HG03378 (cell line): ENCODE measurements at regions not wholly inside any gene's neighbourhood (a gene's known extent, or its start where the extent isn't known, plus 50 kb on each side); places are given as distances from the start of the nearest gene placed in this dataset.
A peak's percentile ranks its signal among the peaks of the same experiment; 100 is the strongest.

Source experiments
- ATAC-seq: cut with Tn5 transposase; IDR thresholded peaks from one replicate; pipeline ENCODE4 v1.9.1; 2021; ENCODE audit warnings: mild to moderate bottlenecking, moderate library complexity; ENCODE audit not compliant: unreplicated experiment

DNA sequence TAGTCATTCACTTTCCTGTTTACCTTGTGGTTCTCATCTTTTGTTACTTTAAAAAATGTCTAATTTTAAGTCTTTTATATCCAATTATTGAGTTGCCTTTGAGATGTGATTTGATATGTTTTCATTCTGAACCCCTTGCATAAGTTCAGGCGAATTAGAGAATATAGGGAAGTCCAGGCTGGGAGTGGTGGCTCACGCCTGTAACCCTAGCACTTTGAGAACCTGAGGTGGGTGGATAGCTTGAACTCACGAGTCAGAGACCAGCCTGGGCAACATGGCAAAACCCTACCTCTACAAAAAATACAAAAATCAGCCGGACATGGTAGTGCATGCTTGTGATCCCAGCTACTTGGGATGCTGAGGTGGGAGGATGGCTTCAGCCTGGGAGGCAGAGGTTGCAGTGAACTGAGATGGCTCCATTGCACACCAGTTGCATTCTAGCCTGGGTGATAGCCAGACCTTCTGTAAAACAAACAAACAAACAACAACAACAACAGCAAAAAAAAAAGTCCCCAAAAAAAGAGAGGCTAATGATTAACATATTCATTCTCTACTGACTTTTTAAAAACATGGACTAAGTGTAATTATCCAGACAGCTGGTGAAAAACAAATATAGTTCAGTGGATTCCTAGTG is 451.1 kb upstream of the RGS6 start:
- no peak for ATAC-seq

GRCh38 chr14:71482671-71483070 is 449.6 kb upstream of the RGS6 start:
- no peak for ATAC-seq

DNA sequence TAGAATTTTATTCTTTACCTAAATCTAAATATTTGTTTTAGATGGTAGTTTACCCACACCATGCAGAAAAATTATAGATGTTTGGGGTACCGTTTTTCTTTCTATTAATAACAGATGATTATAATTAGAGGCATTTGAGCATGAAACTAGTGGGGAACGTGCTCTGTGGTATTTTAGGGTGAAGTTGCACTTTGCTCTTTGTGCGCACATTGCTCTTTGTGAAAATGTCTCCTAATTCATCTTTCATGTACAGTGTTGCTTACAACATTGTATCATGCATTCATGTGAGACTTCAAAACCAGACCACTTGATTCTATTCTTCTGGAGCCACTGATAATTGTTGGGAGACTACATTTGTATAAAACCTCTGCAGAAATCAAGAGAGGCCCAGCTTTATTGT is 449.1 kb upstream of the RGS6 start:
- ATAC-seq, result no peak

GRCh38 chr14:71485833-71486232 is 446.4 kb upstream of the RGS6 start:
- ATAC-seq, result no peak

DNA sequence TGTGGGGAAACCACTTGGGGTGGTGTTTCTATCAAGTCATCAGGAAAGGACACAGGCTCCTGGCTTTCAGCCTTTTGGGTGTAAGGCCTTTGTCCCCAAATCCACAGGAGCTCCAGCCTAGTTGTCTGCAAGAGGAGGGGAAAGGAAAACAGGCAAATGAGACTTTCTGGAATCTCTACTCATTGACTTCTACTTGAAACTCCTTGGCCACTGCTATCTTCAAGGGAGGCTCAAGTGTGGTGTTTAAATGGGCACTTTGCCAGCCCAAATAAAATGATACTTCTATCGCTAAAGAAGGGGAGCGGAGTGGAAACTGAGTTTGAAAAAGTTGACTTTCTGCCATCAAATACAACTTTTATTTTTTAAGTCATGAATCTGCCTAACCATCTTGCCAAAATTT is 445.9 kb upstream of the RGS6 start:
- ATAC-seq, result no peak

DNA sequence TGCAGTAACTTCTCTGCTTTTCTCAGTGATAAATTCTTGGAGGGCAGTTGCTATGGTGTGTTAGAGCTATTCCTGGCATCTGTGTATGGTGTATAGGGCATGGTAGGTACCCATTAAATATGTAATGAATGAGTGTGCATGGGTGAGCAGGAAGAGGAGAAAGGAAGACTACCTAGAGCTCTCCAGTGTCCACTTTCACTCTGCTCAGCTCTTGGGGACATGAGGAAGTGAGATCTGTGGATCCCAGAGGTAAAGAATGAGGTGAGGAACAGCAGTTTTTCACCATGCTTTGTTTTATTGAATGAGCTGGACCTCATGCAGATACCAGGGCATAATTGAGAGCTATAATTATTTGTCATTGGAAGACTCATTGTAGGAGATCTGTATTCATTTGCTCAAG is 444.8 kb upstream of the RGS6 start:
- no peak for ATAC-seq

- no peak for ATAC-seq
Observed at GRCh38 chr14:71487941-71488340, 444.3 kb upstream of the RGS6 start.

GRCh38 chr14:71488703-71489191 is 443.5 kb upstream of the RGS6 start:
- ATAC-seq, result no peak

GRCh38 chr14:71489742-71490141 is 442.5 kb upstream of the RGS6 start:
- no peak for ATAC-seq

DNA sequence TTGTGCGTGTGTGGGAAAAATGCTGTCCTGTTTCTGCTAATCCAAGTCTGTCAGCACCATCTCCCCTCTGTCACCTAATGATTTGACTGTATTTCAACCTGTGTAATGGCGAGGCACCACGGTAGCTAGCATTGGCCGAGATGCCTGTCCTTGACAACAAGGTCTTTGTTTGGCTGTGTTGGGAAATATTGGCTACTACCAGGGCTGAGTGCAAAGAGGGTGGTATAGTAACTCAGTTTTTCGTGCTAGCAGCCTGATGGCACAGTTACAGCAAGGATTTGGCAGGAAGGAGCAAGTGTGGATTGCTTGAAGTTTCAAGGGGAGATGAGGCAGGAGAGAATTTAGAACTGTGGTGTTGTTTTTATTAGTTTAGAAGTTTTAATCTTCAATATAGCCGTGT is 440.3 kb upstream of the RGS6 start:
- ATAC-seq, result no peak

GRCh38 chr14:71492346-71492745 is 439.9 kb upstream of the RGS6 start:
- ATAC-seq, result no peak

GRCh38 chr14:71497645-71498086 is 434.6 kb upstream of the RGS6 start:
- peak; percentile 84 for ATAC-seq

DNA sequence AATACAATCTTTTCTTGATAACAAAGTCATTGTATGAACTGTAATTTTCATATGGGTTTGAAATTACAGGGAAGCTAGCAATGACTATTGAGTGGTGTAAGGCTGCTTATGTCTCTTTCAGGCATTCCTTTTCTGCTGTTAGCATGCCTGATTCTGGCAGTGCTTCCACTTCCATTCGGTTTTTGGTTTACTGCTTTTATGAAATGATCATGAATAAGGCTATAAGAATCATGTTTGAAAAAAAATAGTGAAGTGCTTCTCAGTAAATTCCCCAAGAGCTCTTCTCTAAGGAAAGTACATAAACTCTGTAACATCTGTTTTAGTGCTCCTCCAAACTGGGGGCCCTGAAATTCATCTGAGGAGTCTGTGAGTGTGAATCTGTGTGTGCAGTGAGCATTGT is 434.0 kb upstream of the RGS6 start:
- peak; percentile 10 for ATAC-seq

- ATAC-seq, result no peak
Observed at GRCh38 chr14:71499018-71499417, 433.2 kb upstream of the RGS6 start.

DNA sequence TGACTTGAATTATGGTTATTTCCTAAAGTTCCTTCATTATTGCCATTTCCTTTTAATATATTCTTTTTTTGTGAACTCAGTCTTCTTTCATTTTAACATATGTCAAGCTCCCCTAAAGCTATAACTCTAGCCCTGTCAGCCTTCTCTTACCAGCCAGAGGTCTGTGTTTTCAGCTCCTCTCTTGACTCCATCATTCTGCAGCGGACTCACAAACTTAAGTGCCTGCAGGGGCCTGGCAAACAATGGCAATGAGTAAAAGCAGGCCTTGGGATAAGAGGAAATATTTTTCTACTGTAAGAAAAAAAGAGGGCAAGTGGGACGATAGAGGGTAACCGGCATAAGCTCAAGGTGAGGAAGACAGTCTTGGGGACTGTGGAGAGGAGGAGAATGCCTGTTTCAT is 424.5 kb upstream of the RGS6 start:
- ATAC-seq, result no peak

DNA sequence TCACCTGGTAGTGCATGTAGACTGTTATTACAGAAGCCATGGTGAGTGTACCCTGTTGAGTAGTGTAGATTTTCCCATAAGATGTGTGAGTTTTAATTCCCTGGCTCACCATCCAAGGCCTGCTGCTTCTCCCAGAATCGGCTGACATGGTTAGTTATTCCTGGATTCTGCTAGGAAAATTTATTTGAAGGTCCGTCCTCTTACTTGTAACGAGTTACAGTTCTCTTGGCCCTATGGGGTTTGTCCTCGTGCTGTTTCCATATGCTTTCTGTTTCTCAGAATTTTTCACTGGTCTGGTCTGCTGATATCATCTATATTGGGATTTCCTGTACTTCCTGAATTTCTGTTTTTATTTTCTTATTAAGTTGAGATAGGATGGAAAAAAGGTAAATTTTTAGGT is 423.3 kb upstream of the RGS6 start:
- no peak for ATAC-seq

- ATAC-seq, result no peak
Observed at GRCh38 chr14:71511152-71511551, 421.1 kb upstream of the RGS6 start.

DNA sequence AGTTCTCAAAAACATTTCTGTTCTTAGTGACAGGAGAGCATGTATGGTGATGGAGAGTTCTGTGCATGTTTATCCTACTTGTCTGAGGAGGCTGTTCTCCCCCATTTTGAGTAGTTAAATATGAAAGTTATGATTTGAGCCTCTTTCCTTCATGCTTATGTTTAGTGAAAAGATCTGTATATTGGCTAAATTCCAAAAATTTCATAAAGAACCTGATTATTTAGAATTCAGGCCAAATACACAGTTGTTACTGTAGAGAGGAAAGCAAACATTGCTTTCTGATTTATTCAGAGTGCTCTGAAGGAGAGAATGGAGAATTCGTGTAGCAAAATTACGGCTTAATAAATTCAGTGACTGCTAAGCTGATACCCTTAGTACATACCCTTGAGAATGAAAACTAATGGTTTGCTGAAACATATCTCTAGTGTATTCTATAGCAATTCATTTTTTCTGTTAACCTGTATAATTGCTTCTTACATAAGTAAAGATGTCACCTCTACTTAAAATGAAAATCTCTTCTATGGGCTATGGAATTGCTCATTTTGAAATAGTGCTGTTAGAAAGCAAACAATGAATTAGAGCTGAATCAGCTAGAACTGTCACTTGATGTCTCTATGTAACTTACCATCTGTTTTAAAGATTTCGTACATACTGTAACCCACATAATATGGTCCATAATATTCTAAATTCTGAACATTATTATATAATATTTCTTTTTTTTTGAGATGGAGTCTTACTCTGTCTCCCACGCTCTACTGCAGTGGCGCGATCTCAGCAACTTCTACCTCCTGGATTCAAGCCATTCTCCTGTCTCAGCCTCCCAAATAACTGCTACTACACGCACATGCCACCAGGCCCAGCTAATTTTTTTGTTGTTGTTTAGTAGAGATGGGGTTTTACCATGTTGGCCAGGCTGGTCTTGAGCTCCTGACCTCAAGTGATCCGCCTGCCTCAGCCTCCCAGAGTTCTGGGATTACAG is 417.0 kb upstream of the RGS6 start:
- no peak for ATAC-seq

- ATAC-seq, result no peak
Observed at GRCh38 chr14:71521238-71522135, 410.7 kb upstream of the RGS6 start.

DNA sequence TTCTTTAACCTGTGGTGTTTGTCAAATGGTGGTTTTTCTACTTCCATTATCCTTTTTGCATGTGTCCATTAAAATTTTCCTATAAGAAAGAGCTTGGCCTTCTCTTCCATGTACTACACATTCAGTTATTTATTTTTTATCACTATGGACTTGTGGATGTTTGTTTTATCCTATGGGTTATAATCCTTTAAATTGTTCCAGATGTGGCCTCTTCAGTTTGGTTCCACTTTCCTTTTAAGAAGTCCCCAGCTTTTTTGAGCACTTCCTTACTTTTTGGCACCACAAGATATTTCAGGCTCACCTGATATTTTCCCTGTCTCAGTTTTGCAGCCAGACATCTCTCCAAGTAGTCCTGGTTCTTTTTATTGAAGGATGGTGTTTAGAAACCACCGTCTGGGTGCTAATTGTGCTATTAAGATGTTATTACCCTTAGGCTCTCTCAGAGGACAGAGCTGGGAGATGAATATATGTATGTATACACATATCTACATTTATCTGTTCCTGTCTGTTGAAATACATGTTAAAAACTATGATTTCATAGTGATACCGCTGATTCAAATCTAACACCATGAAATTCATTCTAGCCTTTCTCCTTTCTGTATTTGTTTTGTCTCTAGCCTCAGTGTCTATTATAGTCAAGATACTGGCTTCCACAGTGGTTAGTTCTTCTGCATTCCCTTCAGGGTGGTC is 408.5 kb upstream of the RGS6 start:
- peak; percentile 83 for ATAC-seq
